Motor neuron (in vitro differentiated cells): ENCODE measurements at regions not wholly inside any gene's neighbourhood (a gene's known extent, or its start where the extent isn't known, plus 50 kb on each side); places are given as distances from the start of the nearest gene placed in this dataset.

Source experiments
- ATAC-seq, 8 experiments: fragments of 200-7000 bp; cut with Tn5 transposase; replicated peaks in 6 of 8; 2 replicates each; pipeline ENCODE4 v1.8.0; 2021; ENCODE audit warnings: mild to moderate bottlenecking in 8 of 8, moderate library complexity in 8 of 8
- H3K27ac ChIP-seq, 2 donors: fragments of 250-450 bp; sonication (Bioruptor Pico); 2 replicates each; pipeline ENCODE4 v1.9.0; 2021; ENCODE audit warnings: antibody characterized with exemption in 2 of 2, mild to moderate bottlenecking in 2 of 2, moderate library complexity in 1 of 2
- H3K4me1 ChIP-seq, 2 donors: fragments of 250-450 bp; sonication (Bioruptor Pico); replicated peaks in 1 of 2; 2 replicates each; pipeline ENCODE4 v1.6.1; 2021; ENCODE audit warnings: antibody characterized with exemption in 2 of 2, mild to moderate bottlenecking in 2 of 2, moderate library complexity in 1 of 2
- H3K4me3 ChIP-seq, 5 donors: fragments of 250-450 bp; sonication (Bioruptor Pico); 2 replicates each; pipeline ENCODE4 v1.9.0; 2021; ENCODE audit warnings: antibody characterized with exemption in 5 of 5, mild to moderate bottlenecking in 5 of 5, moderate library complexity in 4 of 5
- WGBS, 10 experiments: fragments of 450-650 bp; shearing (Covaris generic); methylation state at CpG; one replicate each; pipeline ENCODE4 v1.0.0; 2022; 5-methylcytosine and 5-hydroxymethylcytosine counted together
- in situ Hi-C, 9 experiments: fragments of 400-800 bp; cut with MboI; loops; one replicate each; pipeline ENCODE4 v1.15.0; 2021; ENCODE audit warnings: low sequenced_read_pairs in 9 of 9, low pct_unique_long_range_greater_than_20kb in 2 of 9; ENCODE audit not compliant: unreplicated experiment in 9 of 9

- no peak overlapping the region for H3K27ac ChIP-seq
- ATAC-seq = peak in 2 of 8 experiments; percentile 20 to 42
- WGBS, 10 experiments = 0 to 100% (median 55%) methylated on average over 1 of the region's 1 CpG; no CpG with 5 or more reads in 3 of the 10 experiments
- in situ Hi-C loops = no loop called here
- no peak overlapping the region for H3K4me3 ChIP-seq
- peaks cover 18 to 29% of the 10 kb centered on the region in 2 donors for H3K4me1 ChIP-seq
Observed at GRCh38 chr12:77120156-77121085, 55.1 kb upstream of the E2F7 start.

- Histone ChIP-seq H3K27ac (no peak overlapping the region), H3K4me1 (peaks cover 18 to 29% of the 10 kb centered on the region in 2 donors), H3K4me3 (no peak overlapping the region)
- in situ Hi-C loops = no loop called here
- WGBS, 10 experiments = 0 to 86% (median 69%) methylated on average over 1 to 2 of the region's 2 CpGs; no CpG with 5 or more reads in 1 of the 10 experiments
- ATAC-seq = peak in 2 of 8 experiments; percentile 60 to 61
Observed at GRCh38 chr12:77118696-77119095, 53.3 kb upstream of the E2F7 start.

- no peak for ATAC-seq
- Histone ChIP-seq H3K4me1 (peaks cover 0 to 6% of the 10 kb centered on the region in 2 donors), H3K4me3 (no peak overlapping the region), H3K27ac (no peak overlapping the region)
- in situ Hi-C loops = no loop called here
- 8 to 100% (median 68%) methylated on average over 1 to 2 of the region's 2 CpGs; no CpG with 5 or more reads in 4 of the 10 experiments for WGBS, 10 experiments
Observed at GRCh38 chr12:77116277-77116676, 50.9 kb upstream of the E2F7 start.

DNA sequence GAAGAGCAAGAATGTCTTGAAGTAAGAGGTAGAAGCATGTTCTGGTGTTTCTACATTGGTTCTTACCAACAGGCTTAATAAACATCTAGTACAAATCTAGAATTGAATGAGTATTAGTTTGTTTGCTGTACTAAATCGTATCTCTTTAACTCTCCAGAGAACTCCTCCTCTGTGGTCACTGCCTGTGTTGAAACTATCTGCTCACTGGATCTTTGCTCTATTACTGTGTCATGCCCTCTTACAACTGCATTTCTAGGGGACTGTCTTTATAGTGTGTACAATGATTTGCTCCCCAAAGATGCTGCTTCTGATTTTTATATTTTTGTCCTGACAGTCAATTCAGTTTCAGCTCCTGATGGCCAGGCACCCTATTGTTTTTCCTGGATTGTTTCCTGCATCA, 50.1 kb upstream of the E2F7 start:
- ATAC-seq = no peak
- H3K4me3 ChIP-seq = no peak overlapping the region
- whole genome bisulfite sequencing, 10 experiments = 33 to 100% (median 75%) methylated on average over 1 of the region's 1 CpG; no CpG with 5 or more reads in 2 of the 10 experiments
- no peaks in the 10 kb centered on the region for H3K4me1 ChIP-seq
- in situ Hi-C loops = no loop called here
- H3K27ac ChIP-seq = no peak overlapping the region
